ENCODE measurements at regions not wholly inside any gene's neighbourhood (a gene's known extent, or its start where the extent isn't known, plus 50 kb on each side); places are given as distances from the start of the nearest gene placed in this dataset.

DNA sequence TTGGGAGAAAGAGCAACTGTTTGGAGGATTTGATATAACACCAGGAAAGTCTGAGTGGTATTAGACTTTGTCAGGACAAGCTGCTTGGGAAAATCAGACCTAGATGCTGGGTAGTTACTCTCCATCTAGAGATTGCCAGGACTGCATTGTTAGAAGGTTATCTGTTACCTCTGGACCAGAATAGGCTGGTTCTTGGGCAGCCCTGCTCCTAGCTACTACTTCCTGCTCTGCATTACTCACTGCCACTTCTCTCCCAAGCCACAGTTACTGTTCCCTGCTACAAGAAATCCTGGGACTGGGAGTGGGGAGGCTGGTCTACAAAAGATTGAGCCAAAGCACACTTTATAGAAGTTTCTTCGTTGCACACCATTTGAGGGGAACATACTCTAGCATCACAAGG lies 95.5 kb upstream of the KCNN2 start:
- no peak for TF ChIP-seq POLR2A (IDR thresholded peaks at IDR 0.05; ENCODE audit: low read depth, low read length)
- TF ChIP-seq, protein P1, sequence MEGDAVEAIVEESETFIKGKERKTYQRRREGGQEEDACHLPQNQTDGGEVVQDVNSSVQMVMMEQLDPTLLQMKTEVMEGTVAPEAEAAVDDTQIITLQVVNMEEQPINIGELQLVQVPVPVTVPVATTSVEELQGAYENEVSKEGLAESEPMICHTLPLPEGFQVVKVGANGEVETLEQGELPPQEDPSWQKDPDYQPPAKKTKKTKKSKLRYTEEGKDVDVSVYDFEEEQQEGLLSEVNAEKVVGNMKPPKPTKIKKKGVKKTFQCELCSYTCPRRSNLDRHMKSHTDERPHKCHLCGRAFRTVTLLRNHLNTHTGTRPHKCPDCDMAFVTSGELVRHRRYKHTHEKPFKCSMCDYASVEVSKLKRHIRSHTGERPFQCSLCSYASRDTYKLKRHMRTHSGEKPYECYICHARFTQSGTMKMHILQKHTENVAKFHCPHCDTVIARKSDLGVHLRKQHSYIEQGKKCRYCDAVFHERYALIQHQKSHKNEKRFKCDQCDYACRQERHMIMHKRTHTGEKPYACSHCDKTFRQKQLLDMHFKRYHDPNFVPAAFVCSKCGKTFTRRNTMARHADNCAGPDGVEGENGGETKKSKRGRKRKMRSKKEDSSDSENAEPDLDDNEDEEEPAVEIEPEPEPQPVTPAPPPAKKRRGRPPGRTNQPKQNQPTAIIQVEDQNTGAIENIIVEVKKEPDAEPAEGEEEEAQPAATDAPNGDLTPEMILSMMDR (conservative IDR thresholded peaks at IDR 0.05; ENCODE audit: low read depth, low read length), result no peak
- TF ChIP-seq, protein P2, sequence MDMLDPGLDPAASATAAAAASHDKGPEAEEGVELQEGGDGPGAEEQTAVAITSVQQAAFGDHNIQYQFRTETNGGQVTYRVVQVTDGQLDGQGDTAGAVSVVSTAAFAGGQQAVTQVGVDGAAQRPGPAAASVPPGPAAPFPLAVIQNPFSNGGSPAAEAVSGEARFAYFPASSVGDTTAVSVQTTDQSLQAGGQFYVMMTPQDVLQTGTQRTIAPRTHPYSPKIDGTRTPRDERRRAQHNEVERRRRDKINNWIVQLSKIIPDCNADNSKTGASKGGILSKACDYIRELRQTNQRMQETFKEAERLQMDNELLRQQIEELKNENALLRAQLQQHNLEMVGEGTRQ (IDR thresholded peaks at IDR 0.05; ENCODE audit: low read depth, low read length), result no peak
- no peak for TF ChIP-seq MAFK (IDR thresholded peaks at IDR 0.05; ENCODE audit: low read depth, low read length)
- no peak for TF ChIP-seq RCOR1 (IDR thresholded peaks at IDR 0.05; ENCODE audit: insufficient replicate concordance, low read length)
- no peak for TF ChIP-seq MXI1 (IDR thresholded peaks at IDR 0.05; ENCODE audit: borderline replicate concordance, low read depth, low read length)
- no peak for TF ChIP-seq RAD21 (IDR thresholded peaks at IDR 0.05; ENCODE audit: low read length)
- no peak for TF ChIP-seq SMC3 (IDR thresholded peaks at IDR 0.05; ENCODE audit: low read depth, low read length)
- no peak for TF ChIP-seq RFX5 (IDR thresholded peaks at IDR 0.05; ENCODE audit: low read depth, low read length)
- TF ChIP-seq CEBPB (IDR thresholded peaks at IDR 0.05; ENCODE audit: low read depth, low read length), result no peak
- no peak for TF ChIP-seq MAZ (IDR thresholded peaks at IDR 0.05; ENCODE audit: borderline replicate concordance, low read depth, low read length)
- TF ChIP-seq CHD1 (IDR thresholded peaks at IDR 0.05; ENCODE audit: low read depth, low read length), result no peak
- no peak for TF ChIP-seq NFE2L2 (IDR thresholded peaks at IDR 0.05; ENCODE audit: low read depth, low read length)
- no peak for TF ChIP-seq FOS (IDR thresholded peaks at IDR 0.05; ENCODE audit: low read depth, low read length)
